PFSK-1 (cell line): ENCODE measurements at regions not wholly inside any gene's neighbourhood (a gene's known extent, or its start where the extent isn't known, plus 50 kb on each side); places are given as distances from the start of the nearest gene placed in this dataset.

Source experiments
- FOXP2 ChIP-seq: optimal IDR thresholded peaks from 2 replicates; pipeline ENCODE3; 2011; ENCODE audit warnings: borderline replicate concordance, control low read depth, inconsistent platforms; ENCODE audit not compliant: insufficient read depth; ENCODE audit errors: extremely low read length, extremely low read depth
- POLR2AphosphoS5 ChIP-seq: IDR thresholded peaks from 2 replicates; pipeline ENCODE4 v1.6.1; 2012; ENCODE audit warnings: low read depth, mild to moderate bottlenecking, control low read depth, low read length, moderate library complexity
- SIN3A ChIP-seq: IDR thresholded peaks from 2 replicates; pipeline ENCODE4 v1.6.1; 2012; ENCODE audit warnings: mild to moderate bottlenecking, low read length, moderate library complexity, borderline replicate concordance; ENCODE audit not compliant: insufficient read depth
- TAF1 ChIP-seq: IDR thresholded peaks from 2 replicates; pipeline ENCODE4 v1.6.1; 2012; ENCODE audit warnings: low read length, control low read depth, borderline replicate concordance; ENCODE audit not compliant: insufficient read depth
- TF ChIP-seq, protein P1 (sequence below), 2 experiments: IDR thresholded peaks; 2 replicates each; pipeline versions ENCODE4 v1.6.1 to v1.8.0; 2011 to 2012; ENCODE audit warnings: low read depth in 2 of 2, low read length in 2 of 2, control low read depth in 1 of 2, inconsistent platforms in 1 of 2, mild to moderate bottlenecking in 1 of 2, moderate library complexity in 1 of 2; ENCODE audit not compliant: insufficient read depth in 1 of 2

GRCh38 chr13:33908116-33908515, 90.2 kb downstream of the RFC3 start:
- TF ChIP-seq SIN3A (no peak), POLR2AphosphoS5 (no peak), TAF1 (no peak), FOXP2 (no peak)
- TF ChIP-seq, protein P1, sequence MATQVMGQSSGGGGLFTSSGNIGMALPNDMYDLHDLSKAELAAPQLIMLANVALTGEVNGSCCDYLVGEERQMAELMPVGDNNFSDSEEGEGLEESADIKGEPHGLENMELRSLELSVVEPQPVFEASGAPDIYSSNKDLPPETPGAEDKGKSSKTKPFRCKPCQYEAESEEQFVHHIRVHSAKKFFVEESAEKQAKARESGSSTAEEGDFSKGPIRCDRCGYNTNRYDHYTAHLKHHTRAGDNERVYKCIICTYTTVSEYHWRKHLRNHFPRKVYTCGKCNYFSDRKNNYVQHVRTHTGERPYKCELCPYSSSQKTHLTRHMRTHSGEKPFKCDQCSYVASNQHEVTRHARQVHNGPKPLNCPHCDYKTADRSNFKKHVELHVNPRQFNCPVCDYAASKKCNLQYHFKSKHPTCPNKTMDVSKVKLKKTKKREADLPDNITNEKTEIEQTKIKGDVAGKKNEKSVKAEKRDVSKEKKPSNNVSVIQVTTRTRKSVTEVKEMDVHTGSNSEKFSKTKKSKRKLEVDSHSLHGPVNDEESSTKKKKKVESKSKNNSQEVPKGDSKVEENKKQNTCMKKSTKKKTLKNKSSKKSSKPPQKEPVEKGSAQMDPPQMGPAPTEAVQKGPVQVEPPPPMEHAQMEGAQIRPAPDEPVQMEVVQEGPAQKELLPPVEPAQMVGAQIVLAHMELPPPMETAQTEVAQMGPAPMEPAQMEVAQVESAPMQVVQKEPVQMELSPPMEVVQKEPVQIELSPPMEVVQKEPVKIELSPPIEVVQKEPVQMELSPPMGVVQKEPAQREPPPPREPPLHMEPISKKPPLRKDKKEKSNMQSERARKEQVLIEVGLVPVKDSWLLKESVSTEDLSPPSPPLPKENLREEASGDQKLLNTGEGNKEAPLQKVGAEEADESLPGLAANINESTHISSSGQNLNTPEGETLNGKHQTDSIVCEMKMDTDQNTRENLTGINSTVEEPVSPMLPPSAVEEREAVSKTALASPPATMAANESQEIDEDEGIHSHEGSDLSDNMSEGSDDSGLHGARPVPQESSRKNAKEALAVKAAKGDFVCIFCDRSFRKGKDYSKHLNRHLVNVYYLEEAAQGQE (IDR thresholded peaks at IDR 0.05; ENCODE audit: insufficient read depth in 1 of 2, low read depth in 2 of 2, low read length in 2 of 2): no peak
